Transverse colon (tissue), 4 donors: ENCODE measurements at regions not wholly inside any gene's neighbourhood (a gene's known extent, or its start where the extent isn't known, plus 50 kb on each side); places are given as distances from the start of the nearest gene placed in this dataset.

Experiments used
- DNase-seq: peaks from one replicate; pipeline ENCODE4 v3.0.0-alpha.2; 2019
- H3K27ac ChIP-seq, 4 donors: fragments of 200-600 bp; sonication (generic); 2 replicates each; pipeline ENCODE4 v1.5.1; 2016 to 2018; ENCODE audit warnings: inconsistent platforms in 4 of 4
- H3K27me3 ChIP-seq: fragments of 200-600 bp; sonication (generic); 2 replicates; pipeline ENCODE4 v1.5.1; 2017; ENCODE audit warnings: inconsistent platforms
- H3K36me3 ChIP-seq, 4 donors: fragments of 200-600 bp; sonication (generic); 2 replicates each; pipeline ENCODE4 v1.5.1; 2017 to 2019; ENCODE audit warnings: inconsistent platforms in 4 of 4
- H3K4me1 ChIP-seq, 4 donors: fragments of 200-600 bp; sonication (generic); 2 replicates each; pipeline ENCODE4 v1.5.1; 2017 to 2020; ENCODE audit warnings: inconsistent platforms in 4 of 4
- H3K4me3 ChIP-seq, 4 donors: fragments of 200-600 bp; sonication (generic); 1 replicate in 1 of 4; 2 replicates in 3 of 4; pipeline versions ENCODE4 v1.5.1 to v1.6.1; 2017 to 2019; ENCODE audit warnings: inconsistent platforms in 4 of 4
- H3K9me3 ChIP-seq, 2 donors: fragments of 200-600 bp; sonication (generic); 2 replicates each; pipeline ENCODE4 v1.5.1; 2017 to 2019; ENCODE audit warnings: inconsistent platforms in 2 of 2
- EP300 ChIP-seq: sonication (generic); formaldehyde crosslinking; IDR thresholded peaks from one replicate; pipeline ENCODE4 v1.6.1; 2017; ENCODE audit warnings: antibody characterized with exemption, low read depth
- POLR2A ChIP-seq: fragments of 450-650 bp; IDR thresholded peaks from one replicate; pipeline ENCODE4 v1.6.1; 2016; ENCODE audit warnings: antibody characterized with exemption, mild to moderate bottlenecking, moderate library complexity
- POLR2AphosphoS5 ChIP-seq, 3 donors: sonication (generic); formaldehyde crosslinking; IDR thresholded peaks; one replicate each; pipeline ENCODE4 v1.6.1; 2016; ENCODE audit warnings: antibody characterized with exemption in 3 of 3
- WGBS, 2 donors: methylation state at CpG; one replicate each; pipeline ENCODE4 v1.1.5; 2018; ENCODE audit warnings: low coverage in 1 of 2; 5-methylcytosine and 5-hydroxymethylcytosine counted together
- in situ Hi-C, 4 donors: fragments of 200-750 bp; cut with MboI; loops; one replicate each; pipeline versions ENCODE4 v1.15.0 to v1.15.1; 2017; ENCODE audit warnings: low sequenced_read_pairs in 3 of 4, low pct_ligation_motif_present in 1 of 4, low pct_unique_long_range_greater_than_20kb in 1 of 4
- intact Hi-C: fragments of 100-400 bp; cut with DNase I; formaldehyde crosslinking; loops from one replicate; pipeline ENCODE4 v1.15.1; 2023; ENCODE audit warnings: low total_unique reads
- TF ChIP-seq, protein P1 (sequence below), 5 experiments: fragments of 200-600 bp in 3 of 5; fragments of 450-650 bp in 2 of 5; sonication (generic) in 3 of 5; IDR thresholded peaks; 1 replicate in 2 of 5; 2 replicates in 3 of 5; pipeline ENCODE4 v1.5.1; 2016 to 2017; ENCODE audit warnings: antibody characterized with exemption in 5 of 5, inconsistent platforms in 3 of 5, mild to moderate bottlenecking in 2 of 5, moderate library complexity in 1 of 5

- TF ChIP-seq POLR2AphosphoS5 (IDR thresholded peaks at IDR 0.05) = no peak
- TF ChIP-seq EP300 = no peak
- TF ChIP-seq, protein P1, sequence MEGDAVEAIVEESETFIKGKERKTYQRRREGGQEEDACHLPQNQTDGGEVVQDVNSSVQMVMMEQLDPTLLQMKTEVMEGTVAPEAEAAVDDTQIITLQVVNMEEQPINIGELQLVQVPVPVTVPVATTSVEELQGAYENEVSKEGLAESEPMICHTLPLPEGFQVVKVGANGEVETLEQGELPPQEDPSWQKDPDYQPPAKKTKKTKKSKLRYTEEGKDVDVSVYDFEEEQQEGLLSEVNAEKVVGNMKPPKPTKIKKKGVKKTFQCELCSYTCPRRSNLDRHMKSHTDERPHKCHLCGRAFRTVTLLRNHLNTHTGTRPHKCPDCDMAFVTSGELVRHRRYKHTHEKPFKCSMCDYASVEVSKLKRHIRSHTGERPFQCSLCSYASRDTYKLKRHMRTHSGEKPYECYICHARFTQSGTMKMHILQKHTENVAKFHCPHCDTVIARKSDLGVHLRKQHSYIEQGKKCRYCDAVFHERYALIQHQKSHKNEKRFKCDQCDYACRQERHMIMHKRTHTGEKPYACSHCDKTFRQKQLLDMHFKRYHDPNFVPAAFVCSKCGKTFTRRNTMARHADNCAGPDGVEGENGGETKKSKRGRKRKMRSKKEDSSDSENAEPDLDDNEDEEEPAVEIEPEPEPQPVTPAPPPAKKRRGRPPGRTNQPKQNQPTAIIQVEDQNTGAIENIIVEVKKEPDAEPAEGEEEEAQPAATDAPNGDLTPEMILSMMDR (IDR thresholded peaks at IDR 0.05) = no peak
- no peak for TF ChIP-seq POLR2A
- intact Hi-C loops = loop anchor here (10.0 kb wide), 1 partner anchor 1228 kb away; no protein-coding TSS in a partner anchor
- no peaks in the 10 kb centered on the region for H3K9me3 ChIP-seq
- 14 to 31% methylated on average over 3 of the region's 3 CpGs for WGBS, 2 donors
- no peaks in the 10 kb centered on the region for H3K36me3 ChIP-seq
- H3K4me1 ChIP-seq = peaks cover 0 to 4% (median 0%) of the 10 kb centered on the region in 4 donors
- in situ Hi-C loops = no loop called here
- no peak overlapping the region for H3K4me3 ChIP-seq
- no peak overlapping the region for H3K27ac ChIP-seq
- DNase-seq = no peak
- no peaks in the 10 kb centered on the region for H3K27me3 ChIP-seq
Observed at GRCh38 chr18:76252880-76253279, 242.2 kb downstream of the ZNF516 start.

GRCh38 chr18:76252139-76252538 is 242.9 kb downstream of the ZNF516 start:
- WGBS, 2 donors = 44 to 59% methylated on average over 2 of the region's 2 CpGs
- in situ Hi-C loops (no loop called here), intact Hi-C loops (loop anchor here (10.0 kb wide), 1 partner anchor 1227 kb away; no protein-coding TSS in a partner anchor)
- DNase-seq = no peak
- H3K9me3 ChIP-seq = no peaks in the 10 kb centered on the region
- no peaks in the 10 kb centered on the region for H3K27me3 ChIP-seq
- no peak overlapping the region for H3K27ac ChIP-seq
- peaks cover 0 to 4% (median 0%) of the 10 kb centered on the region in 4 donors for H3K4me1 ChIP-seq
- no peaks in the 10 kb centered on the region for H3K36me3 ChIP-seq
- H3K4me3 ChIP-seq = no peak overlapping the region
- TF ChIP-seq, protein P1 (IDR thresholded peaks at IDR 0.05) = no peak
- no peak for TF ChIP-seq POLR2A
- no peak for TF ChIP-seq EP300
- TF ChIP-seq POLR2AphosphoS5 (IDR thresholded peaks at IDR 0.05) = no peak

DNA sequence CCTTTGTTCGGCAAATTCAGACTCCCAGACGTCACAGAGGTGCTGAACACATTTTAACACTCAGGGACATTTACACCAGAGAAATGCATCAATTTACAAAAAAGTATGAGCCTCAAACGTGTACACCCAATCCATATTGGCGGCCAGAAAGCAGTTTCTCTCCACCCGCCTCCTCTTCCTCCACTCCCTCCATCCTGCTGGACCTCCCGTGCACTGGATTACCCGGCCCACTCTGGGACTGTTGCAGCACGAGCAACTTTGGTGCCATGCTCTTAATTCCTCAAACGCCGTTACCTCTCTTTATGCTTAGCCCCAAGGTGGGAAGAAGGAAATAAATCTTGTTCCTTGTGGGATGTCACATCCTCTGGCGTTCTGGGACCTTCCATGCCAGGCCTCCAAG is 243.4 kb downstream of the ZNF516 start:
- no peak overlapping the region for H3K27ac ChIP-seq
- TF ChIP-seq POLR2A = no peak
- no peak for TF ChIP-seq EP300
- TF ChIP-seq, protein P1 (IDR thresholded peaks at IDR 0.05) = no peak
- no peak for TF ChIP-seq POLR2AphosphoS5 (IDR thresholded peaks at IDR 0.05)
- intact Hi-C loops (loop anchor here (10.0 kb wide), 1 partner anchor 1227 kb away; no protein-coding TSS in a partner anchor), in situ Hi-C loops (no loop called here)
- no peaks in the 10 kb centered on the region for H3K27me3 ChIP-seq
- 58% methylated on average over 9 to 11 of the region's 11 CpGs for WGBS, 2 donors
- H3K9me3 ChIP-seq = no peaks in the 10 kb centered on the region
- H3K4me3 ChIP-seq = no peak overlapping the region
- no peak for DNase-seq
- no peaks in the 10 kb centered on the region for H3K36me3 ChIP-seq
- peaks cover 0 to 2% (median 0%) of the 10 kb centered on the region in 4 donors for H3K4me1 ChIP-seq

DNA sequence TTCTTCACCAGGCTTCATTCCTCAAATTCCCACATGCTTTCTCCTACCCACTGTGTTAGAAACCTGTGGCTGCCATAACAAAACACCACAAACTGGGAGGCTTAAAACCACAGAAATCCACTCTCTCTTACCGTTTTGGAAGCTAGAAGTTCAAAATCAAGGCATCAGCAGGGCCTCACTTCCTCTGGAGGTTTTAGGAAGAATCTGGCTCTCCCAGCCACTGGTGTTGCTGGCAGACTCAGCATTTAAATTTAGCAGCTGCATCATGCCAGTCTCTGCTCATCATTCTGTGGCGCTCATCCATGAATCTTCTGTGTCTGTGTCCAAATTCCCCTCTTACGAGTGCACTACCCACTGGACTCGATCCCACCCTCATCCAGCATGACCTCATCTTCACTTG is 248.5 kb downstream of the ZNF516 start:
- Histone ChIP-seq H3K9me3 (peaks cover 0 to 4% of the 10 kb centered on the region in 2 donors), H3K27me3 (no peaks in the 10 kb centered on the region), H3K4me1 (no peaks in the 10 kb centered on the region), H3K4me3 (no peak overlapping the region), H3K36me3 (no peaks in the 10 kb centered on the region), H3K27ac (no peak overlapping the region)
- 0 to 75% methylated on average over 1 to 4 of the region's 4 CpGs for WGBS, 2 donors
- in situ Hi-C loops (no loop called here), intact Hi-C loops (no loop called here)
- TF ChIP-seq EP300 (no peak), POLR2AphosphoS5 (IDR thresholded peaks at IDR 0.05) (no peak), POLR2A (no peak)
- TF ChIP-seq, protein P1 (IDR thresholded peaks at IDR 0.05) = no peak
- DNase-seq = no peak
